Memory B cell (primary cell): ENCODE measurements at regions not wholly inside any gene's neighbourhood (a gene's known extent, or its start where the extent isn't known, plus 50 kb on each side); places are given as distances from the start of the nearest gene placed in this dataset.

Experiments used
- ATAC-seq: fragments of 150-1000 bp; cut with Tn5 transposase; 2 replicates; pipeline ENCODE4 v1.10.0; 2021; ENCODE audit warnings: low read depth, mild to moderate bottlenecking, moderate library complexity
- DNase-seq, 2 donors: peaks; one replicate each; pipeline ENCODE4 v3.0.0; 2022; ENCODE audit warnings: low spot score in 2 of 2
- H3K27ac Mint-ChIP-seq: one replicate; pipeline ENCODE4 v1.8.0; 2022; ENCODE audit warnings: mild to moderate bottlenecking, moderate library complexity, mixed read lengths
- H3K27me3 Mint-ChIP-seq: one replicate; pipeline ENCODE4 v1.8.0; 2022; ENCODE audit warnings: mixed read lengths
- H3K36me3 Mint-ChIP-seq: one replicate; pipeline ENCODE4 v1.8.0; 2022; ENCODE audit warnings: mild to moderate bottlenecking, mixed read lengths
- H3K4me1 Mint-ChIP-seq: one replicate; pipeline ENCODE4 v1.8.0; 2022; ENCODE audit warnings: mixed read lengths
- H3K4me3 Mint-ChIP-seq: one replicate; pipeline ENCODE4 v1.8.0; 2022; ENCODE audit warnings: mild to moderate bottlenecking, moderate library complexity, mixed read lengths
- H3K9me3 Mint-ChIP-seq: one replicate; pipeline ENCODE4 v1.8.0; 2022; ENCODE audit warnings: mixed read lengths

- DNase-seq = no peak
- no peaks in the 10 kb centered on the region for H3K27me3 Mint-ChIP-seq
- no peaks in the 10 kb centered on the region for H3K36me3 Mint-ChIP-seq
- H3K27ac Mint-ChIP-seq = no peak overlapping the region
- no peaks in the 10 kb centered on the region for H3K4me1 Mint-ChIP-seq
- H3K4me3 Mint-ChIP-seq = no peak overlapping the region
- ATAC-seq = no peak
- peaks cover under 1% of the 10 kb centered on the region for H3K9me3 Mint-ChIP-seq
Measured at GRCh38 chr4:173835903-173836302, 305.9 kb upstream of the HAND2 start.

GRCh38 chr4:173834151-173834550 is 304.1 kb upstream of the HAND2 start:
- no peaks in the 10 kb centered on the region for H3K27me3 Mint-ChIP-seq
- no peak overlapping the region for H3K4me3 Mint-ChIP-seq
- H3K27ac Mint-ChIP-seq = no peak overlapping the region
- ATAC-seq = no peak
- H3K36me3 Mint-ChIP-seq = no peaks in the 10 kb centered on the region
- no peak for DNase-seq
- H3K4me1 Mint-ChIP-seq = no peaks in the 10 kb centered on the region
- peaks cover 2% of the 10 kb centered on the region for H3K9me3 Mint-ChIP-seq

GRCh38 chr4:173829565-173829964 is 299.5 kb upstream of the HAND2 start:
- Mint-ChIP-seq H3K36me3 (no peaks in the 10 kb centered on the region), H3K27me3 (no peaks in the 10 kb centered on the region), H3K4me1 (no peaks in the 10 kb centered on the region), H3K4me3 (no peak overlapping the region), H3K27ac (no peak overlapping the region), H3K9me3 (peaks cover 3% of the 10 kb centered on the region)
- ATAC-seq (no peak), DNase-seq (no peak)

- Mint-ChIP-seq H3K36me3 (no peaks in the 10 kb centered on the region), H3K27ac (no peak overlapping the region), H3K4me3 (no peak overlapping the region), H3K9me3 (peaks cover 3% of the 10 kb centered on the region), H3K27me3 (no peaks in the 10 kb centered on the region), H3K4me1 (no peaks in the 10 kb centered on the region)
- ATAC-seq (no peak), DNase-seq (no peak)
Measured at GRCh38 chr4:173827707-173828106, 297.7 kb upstream of the HAND2 start.

- Mint-ChIP-seq H3K27ac (no peak overlapping the region), H3K4me1 (no peaks in the 10 kb centered on the region), H3K4me3 (no peak overlapping the region), H3K27me3 (no peaks in the 10 kb centered on the region), H3K9me3 (no peaks in the 10 kb centered on the region), H3K36me3 (no peaks in the 10 kb centered on the region)
- DNase-seq = no peak
- ATAC-seq = no peak
Measured at GRCh38 chr4:173821876-173822275, 291.8 kb upstream of the HAND2 start.

- no peaks in the 10 kb centered on the region for H3K9me3 Mint-ChIP-seq
- no peaks in the 10 kb centered on the region for H3K36me3 Mint-ChIP-seq
Measured at GRCh38 chr4:173821036-173821435, 291.0 kb upstream of the HAND2 start.

GRCh38 chr4:173807347-173807746 is 277.3 kb upstream of the HAND2 start:
- Mint-ChIP-seq H3K4me1 (no peaks in the 10 kb centered on the region), H3K4me3 (no peak overlapping the region), H3K27me3 (peaks cover 3% of the 10 kb centered on the region), H3K27ac (no peak overlapping the region), H3K36me3 (no peaks in the 10 kb centered on the region), H3K9me3 (no peaks in the 10 kb centered on the region)
- ATAC-seq (no peak), DNase-seq (no peak)

More at GRCh38 chr4:173821036-173821435, 291.0 kb upstream of the HAND2 start:
- Mint-ChIP-seq H3K4me1 (no peaks in the 10 kb centered on the region), H3K4me3 (no peak overlapping the region), H3K27ac (no peak overlapping the region), H3K27me3 (no peaks in the 10 kb centered on the region)
- ATAC-seq = no peak
- no peak for DNase-seq

- no peak for ATAC-seq
- Mint-ChIP-seq H3K4me3 (no peak overlapping the region), H3K27ac (no peak overlapping the region), H3K36me3 (no peaks in the 10 kb centered on the region), H3K4me1 (no peaks in the 10 kb centered on the region), H3K27me3 (peaks cover 2% of the 10 kb centered on the region), H3K9me3 (no peaks in the 10 kb centered on the region)
- DNase-seq = no peak
Measured at GRCh38 chr4:173805884-173806283, 275.9 kb upstream of the HAND2 start.

GRCh38 chr4:173802662-173803022 is 272.6 kb upstream of the HAND2 start:
- Mint-ChIP-seq H3K9me3 (peaks cover 2% of the 10 kb centered on the region), H3K27me3 (no peaks in the 10 kb centered on the region), H3K4me1 (no peaks in the 10 kb centered on the region), H3K27ac (no peak overlapping the region), H3K4me3 (no peak overlapping the region), H3K36me3 (no peaks in the 10 kb centered on the region)
- DNase-seq (no peak), ATAC-seq (no peak)

GRCh38 chr4:173801876-173802661 is 272.0 kb upstream of the HAND2 start:
- H3K4me1 Mint-ChIP-seq = no peaks in the 10 kb centered on the region
- ATAC-seq (no peak), DNase-seq (no peak)
- no peaks in the 10 kb centered on the region for H3K36me3 Mint-ChIP-seq
- H3K27me3 Mint-ChIP-seq = no peaks in the 10 kb centered on the region
- no peak overlapping the region for H3K27ac Mint-ChIP-seq
- peaks cover 4% of the 10 kb centered on the region for H3K9me3 Mint-ChIP-seq
- H3K4me3 Mint-ChIP-seq = no peak overlapping the region

- Mint-ChIP-seq H3K27ac (no peak overlapping the region), H3K4me3 (no peak overlapping the region), H3K9me3 (peaks cover 4% of the 10 kb centered on the region), H3K4me1 (no peaks in the 10 kb centered on the region), H3K27me3 (no peaks in the 10 kb centered on the region), H3K36me3 (no peaks in the 10 kb centered on the region)
- DNase-seq = no peak
- no peak for ATAC-seq
Measured at GRCh38 chr4:173801361-173801760, 271.3 kb upstream of the HAND2 start.

- Mint-ChIP-seq H3K27me3 (no peaks in the 10 kb centered on the region), H3K27ac (no peak overlapping the region), H3K9me3 (peaks cover 5% of the 10 kb centered on the region), H3K36me3 (no peaks in the 10 kb centered on the region), H3K4me3 (no peak overlapping the region), H3K4me1 (no peaks in the 10 kb centered on the region)
- ATAC-seq (no peak), DNase-seq (no peak)
Measured at GRCh38 chr4:173797296-173797695, 267.3 kb upstream of the HAND2 start.

GRCh38 chr4:173794662-173795061 is 264.6 kb upstream of the HAND2 start:
- H3K9me3 Mint-ChIP-seq = peaks cover 5% of the 10 kb centered on the region
- DNase-seq (no peak), ATAC-seq (no peak)
- no peaks in the 10 kb centered on the region for H3K4me1 Mint-ChIP-seq
- H3K36me3 Mint-ChIP-seq = no peaks in the 10 kb centered on the region
- H3K27me3 Mint-ChIP-seq = no peaks in the 10 kb centered on the region
- no peak overlapping the region for H3K27ac Mint-ChIP-seq
- H3K4me3 Mint-ChIP-seq = no peak overlapping the region

GRCh38 chr4:173793937-173794510 is 264.0 kb upstream of the HAND2 start:
- ATAC-seq = no peak
- DNase-seq = no peak

GRCh38 chr4:173782660-173783059 is 252.6 kb upstream of the HAND2 start:
- H3K27ac Mint-ChIP-seq = no peak overlapping the region
- no peak for ATAC-seq
- H3K9me3 Mint-ChIP-seq = peaks cover 3% of the 10 kb centered on the region
- DNase-seq = no peak
- H3K36me3 Mint-ChIP-seq = no peaks in the 10 kb centered on the region
- no peak overlapping the region for H3K4me3 Mint-ChIP-seq
- H3K27me3 Mint-ChIP-seq = no peaks in the 10 kb centered on the region
- no peaks in the 10 kb centered on the region for H3K4me1 Mint-ChIP-seq

More at GRCh38 chr4:173793937-173794510, 264.0 kb upstream of the HAND2 start:
- no peak overlapping the region for H3K4me3 Mint-ChIP-seq
- no peaks in the 10 kb centered on the region for H3K27me3 Mint-ChIP-seq
- H3K36me3 Mint-ChIP-seq = no peaks in the 10 kb centered on the region
- peaks cover 5% of the 10 kb centered on the region for H3K9me3 Mint-ChIP-seq
- H3K27ac Mint-ChIP-seq = no peak overlapping the region
- no peaks in the 10 kb centered on the region for H3K4me1 Mint-ChIP-seq
